T-cell (primary cell): ENCODE measurements at regions not wholly inside any gene's neighbourhood (a gene's known extent, or its start where the extent isn't known, plus 50 kb on each side); places are given as distances from the start of the nearest gene placed in this dataset.

ENCODE experiments used
- ATAC-seq, 4 experiments: fragments of 200-7000 bp in 3 of 4; fragments of 150-1000 bp in 1 of 4; cut with Tn5 transposase; replicated peaks in 1 of 4; 1 replicate in 3 of 4; 2 replicates in 1 of 4; pipeline ENCODE4 v1.10.0; 2021; ENCODE audit warnings: moderate library complexity in 3 of 4, mild to moderate bottlenecking in 2 of 4, moderate number of reproducible peaks in 1 of 4
- CTCF ChIA-PET, 2 donors: fragments of 300-600 bp; sonication (Branson Sonifier 250); formaldehyde crosslinking; loops; one replicate each; lab custom pipeline; 2022; ENCODE audit warnings: antibody characterized with exemption in 2 of 2; lab: Charles Lee
- POLR2A ChIA-PET, 2 donors: fragments of 300-600 bp; sonication (Branson Sonifier 250); formaldehyde crosslinking; loops; one replicate each; lab custom pipeline; 2022; ENCODE audit warnings: antibody characterized with exemption in 2 of 2; lab: Charles Lee
- DNase-seq, 35 experiments: peaks; one replicate each; pipeline versions ENCODE4 v3.0.0 to v3.0.0-alpha.2; 2013 to 2023
- H3K27ac ChIP-seq: one replicate; pipeline ENCODE4 v1.5.1; 2013; ENCODE audit warnings: low read length
- H3K27me3 ChIP-seq, 2 experiments: replicated peaks in 1 of 2; 1 replicate in 1 of 2; 2 replicates in 1 of 2; pipeline versions ENCODE4 v1.6.1 to v1.7.0; 2013; ENCODE audit warnings: low read length in 1 of 2, mixed read lengths in 1 of 2; ENCODE audit not compliant: control insufficient read depth in 2 of 2, insufficient read depth in 2 of 2; ENCODE audit errors: extremely low read depth in 1 of 2
- H3K36me3 ChIP-seq, 2 donors: 1 replicate in 1 of 2; 2 replicates in 1 of 2; pipeline versions ENCODE4 v1.6.1 to v1.7.0; 2013; ENCODE audit warnings: low read length in 1 of 2; ENCODE audit not compliant: control insufficient read depth in 2 of 2, insufficient read depth in 1 of 2; ENCODE audit errors: extremely low read depth in 1 of 2
- H3K4me1 ChIP-seq, 2 experiments: 1 replicate in 1 of 2; 2 replicates in 1 of 2; pipeline versions ENCODE4 v1.6.1 to v1.7.0; 2013; ENCODE audit warnings: low read length in 2 of 2, mixed read lengths in 1 of 2; ENCODE audit not compliant: insufficient read depth in 2 of 2, control insufficient read depth in 1 of 2; ENCODE audit errors: extremely low read depth in 1 of 2
- H3K4me3 ChIP-seq, 2 donors: 1 replicate in 1 of 2; 2 replicates in 1 of 2; pipeline versions ENCODE4 v1.5.1 to v1.7.0; 2013; ENCODE audit warnings: mild to moderate bottlenecking in 2 of 2, low read length in 1 of 2, moderate library complexity in 1 of 2; ENCODE audit not compliant: control insufficient read depth in 1 of 2; ENCODE audit errors: extremely low read depth in 1 of 2
- H3K9me3 ChIP-seq: 2 replicates; pipeline ENCODE4 v1.7.0; 2013
- H3K27ac Mint-ChIP-seq, 2 donors: one replicate each; pipeline ENCODE4 v1.8.0; 2020 to 2021; ENCODE audit warnings: mild to moderate bottlenecking in 2 of 2, mixed read lengths in 2 of 2
- H3K27me3 Mint-ChIP-seq, 2 donors: one replicate each; pipeline ENCODE4 v1.8.0; 2021 to 2022; ENCODE audit warnings: mixed read lengths in 2 of 2
- H3K36me3 Mint-ChIP-seq: one replicate; pipeline ENCODE4 v1.8.0; 2021; ENCODE audit warnings: mixed read lengths
- H3K4me1 Mint-ChIP-seq, 3 donors: one replicate each; pipeline ENCODE4 v1.8.0; 2020 to 2022; ENCODE audit warnings: mixed read lengths in 3 of 3, mild to moderate bottlenecking in 1 of 3
- H3K4me3 Mint-ChIP-seq, 3 donors: one replicate each; pipeline ENCODE4 v1.8.0; 2020 to 2022; ENCODE audit warnings: mild to moderate bottlenecking in 3 of 3, mixed read lengths in 3 of 3, moderate library complexity in 3 of 3
- H3K9me3 Mint-ChIP-seq, 3 donors: one replicate each; pipeline ENCODE4 v1.8.0; 2020 to 2022; ENCODE audit warnings: mixed read lengths in 3 of 3
- WGBS: methylation state at CpG from one replicate; pipeline ENCODE4 v1.1.5; 2013; ENCODE audit warnings: missing lambda C conversion rate; ENCODE audit not compliant: insufficient coverage; 5-methylcytosine and 5-hydroxymethylcytosine counted together

- H3K4me3 Mint-ChIP-seq: no peak overlapping the region
- no peak overlapping the region for H3K27ac Mint-ChIP-seq
- POLR2A ChIA-PET: interaction anchor here in 1 of 2 donors (0.5 kb wide), 1 partner anchor 196 kb away, joined by 3 read pairs; no protein-coding TSS in a partner anchor
- peaks cover 4 to 12% of the 10 kb centered on the region in 2 donors for H3K27me3 Mint-ChIP-seq
- Histone ChIP-seq H3K4me3 (no peak overlapping the region), H3K36me3 (no peaks in the 10 kb centered on the region), H3K9me3 (no peaks in the 10 kb centered on the region), H3K27ac (no peak overlapping the region), H3K27me3 (peaks cover 0 to 3% of the 10 kb centered on the region in 2 experiments), H3K4me1 (no peaks in the 10 kb centered on the region)
- DNase-seq (no peak), ATAC-seq (no peak)
- 100% methylated on average over 3 of the region's 12 CpGs for WGBS
- peaks cover 8 to 20% (median 12%) of the 10 kb centered on the region in 3 donors for H3K9me3 Mint-ChIP-seq
- CTCF ChIA-PET: interaction anchor here in 1 of 2 donors (0.6 kb wide), 1 partner anchor 143 kb away, joined by 3 read pairs; no protein-coding TSS in a partner anchor
- no peaks in the 10 kb centered on the region for H3K36me3 Mint-ChIP-seq
- H3K4me1 Mint-ChIP-seq: no peaks in the 10 kb centered on the region
These were observed 555.4 kb downstream of the BCOR start for GRCh38 chrX:39542316-39542715.

- Mint-ChIP-seq H3K4me1 (no peaks in the 10 kb centered on the region), H3K27me3 (peaks cover 0 to 8% of the 10 kb centered on the region in 2 donors), H3K36me3 (no peaks in the 10 kb centered on the region), H3K4me3 (no peak overlapping the region), H3K9me3 (no peaks in the 10 kb centered on the region), H3K27ac (no peak overlapping the region)
- ChIA-PET CTCF (no interaction called here), POLR2A (interaction anchor here in 1 of 2 donors (0.6 kb wide), 1 partner anchor 9 kb away, joined by 3 read pairs; no protein-coding TSS in a partner anchor)
- Histone ChIP-seq H3K4me1 (no peaks in the 10 kb centered on the region), H3K27ac (no peak overlapping the region), H3K36me3 (no peaks in the 10 kb centered on the region), H3K27me3 (no peaks in the 10 kb centered on the region), H3K9me3 (no peaks in the 10 kb centered on the region), H3K4me3 (no peak overlapping the region)
- ATAC-seq: no peak
- DNase-seq: no peak
- no CpG with 5 or more reads among the region's 11 CpGs for WGBS
These were observed 546.9 kb downstream of the BCOR start for GRCh38 chrX:39550795-39551361.

GRCh38 chrX:39551762-39552161 is 546.0 kb downstream of the BCOR start:
- 40% methylated on average over 2 of the region's 2 CpGs for WGBS
- Mint-ChIP-seq H3K9me3 (no peaks in the 10 kb centered on the region), H3K27me3 (peaks cover 0 to 8% of the 10 kb centered on the region in 2 donors), H3K36me3 (no peaks in the 10 kb centered on the region), H3K4me3 (no peak overlapping the region), H3K27ac (no peak overlapping the region), H3K4me1 (no peaks in the 10 kb centered on the region)
- Histone ChIP-seq H3K36me3 (no peaks in the 10 kb centered on the region), H3K27ac (no peak overlapping the region), H3K4me1 (no peaks in the 10 kb centered on the region), H3K9me3 (no peaks in the 10 kb centered on the region), H3K4me3 (no peak overlapping the region), H3K27me3 (no peaks in the 10 kb centered on the region)
- DNase-seq: no peak
- ChIA-PET POLR2A (interaction anchor here in 1 of 2 donors (0.6 kb wide), 1 partner anchor 10 kb away, joined by 3 read pairs; no protein-coding TSS in a partner anchor), CTCF (no interaction called here)
- ATAC-seq: no peak

GRCh38 chrX:39555431-39555830 is 542.3 kb downstream of the BCOR start:
- no peak overlapping the region for H3K4me3 Mint-ChIP-seq
- no peak overlapping the region for H3K27ac ChIP-seq
- no peaks in the 10 kb centered on the region for H3K9me3 Mint-ChIP-seq
- H3K36me3 Mint-ChIP-seq: no peaks in the 10 kb centered on the region
- no peaks in the 10 kb centered on the region for H3K4me1 ChIP-seq
- POLR2A ChIA-PET: no interaction called here
- no peak for DNase-seq
- no peaks in the 10 kb centered on the region for H3K9me3 ChIP-seq
- H3K27ac Mint-ChIP-seq: no peak overlapping the region
- CTCF ChIA-PET: no interaction called here
- no peak for ATAC-seq
- H3K4me1 Mint-ChIP-seq: no peaks in the 10 kb centered on the region
- no peak overlapping the region for H3K4me3 ChIP-seq
- H3K36me3 ChIP-seq: no peaks in the 10 kb centered on the region
- WGBS: no CpG with 5 or more reads among the region's 4 CpGs
- no peaks in the 10 kb centered on the region for H3K27me3 ChIP-seq
- H3K27me3 Mint-ChIP-seq: peaks cover 0 to 16% of the 10 kb centered on the region in 2 donors

- DNase-seq (no peak), ATAC-seq (no peak)
- no peak overlapping the region for H3K4me3 ChIP-seq
- H3K36me3 ChIP-seq: no peaks in the 10 kb centered on the region
- no peaks in the 10 kb centered on the region for H3K4me1 Mint-ChIP-seq
- no peaks in the 10 kb centered on the region for H3K4me1 ChIP-seq
- H3K27ac Mint-ChIP-seq: no peak overlapping the region
- H3K36me3 Mint-ChIP-seq: no peaks in the 10 kb centered on the region
- ChIA-PET CTCF (no interaction called here), POLR2A (no interaction called here)
- no peaks in the 10 kb centered on the region for H3K9me3 Mint-ChIP-seq
- H3K9me3 ChIP-seq: no peaks in the 10 kb centered on the region
- H3K4me3 Mint-ChIP-seq: no peak overlapping the region
- H3K27me3 Mint-ChIP-seq: peaks cover 0 to 16% of the 10 kb centered on the region in 2 donors
- H3K27ac ChIP-seq: no peak overlapping the region
- H3K27me3 ChIP-seq: no peaks in the 10 kb centered on the region
- no CpG with 5 or more reads among the region's 3 CpGs for WGBS
These were observed 541.7 kb downstream of the BCOR start for GRCh38 chrX:39556056-39556455.

GRCh38 chrX:39559229-39559628 is 538.5 kb downstream of the BCOR start:
- no peaks in the 10 kb centered on the region for H3K9me3 ChIP-seq
- H3K27me3 ChIP-seq: no peaks in the 10 kb centered on the region
- H3K9me3 Mint-ChIP-seq: no peaks in the 10 kb centered on the region
- no peak overlapping the region for H3K4me3 Mint-ChIP-seq
- POLR2A ChIA-PET: no interaction called here
- no peaks in the 10 kb centered on the region for H3K4me1 Mint-ChIP-seq
- H3K27ac Mint-ChIP-seq: no peak overlapping the region
- CTCF ChIA-PET: no interaction called here
- WGBS: no CpG with 5 or more reads among the region's 4 CpGs
- no peak for ATAC-seq
- no peak overlapping the region for H3K27ac ChIP-seq
- no peaks in the 10 kb centered on the region for H3K36me3 ChIP-seq
- H3K4me1 ChIP-seq: no peaks in the 10 kb centered on the region
- no peak overlapping the region for H3K4me3 ChIP-seq
- DNase-seq: no peak
- H3K36me3 Mint-ChIP-seq: no peaks in the 10 kb centered on the region
- peaks cover 0 to 12% of the 10 kb centered on the region in 2 donors for H3K27me3 Mint-ChIP-seq
